Kidney (tissue), 13 donors: ENCODE measurements at regions not wholly inside any gene's neighbourhood (a gene's known extent, or its start where the extent isn't known, plus 50 kb on each side); places are given as distances from the start of the nearest gene placed in this dataset.

ENCODE experiments used
- DNase-seq, 5 donors: peaks; one replicate each; pipeline ENCODE4 v3.0.0-alpha.2; 2013 to 2020
- FAIRE-seq: peaks from 2 replicates; lab custom pipeline; 2012; peaks lifted over from hg19 to GRCh38; lab: Jason Lieb, UNC
- H3K27ac ChIP-seq, 2 donors: one replicate each; pipeline ENCODE4 v1.7.0; 2013; ENCODE audit warnings: low read depth in 2 of 2, low read length in 2 of 2, inconsistent platforms in 1 of 2
- H3K27me3 ChIP-seq: one replicate; pipeline ENCODE4 v1.7.1; 2013; ENCODE audit warnings: low read length, inconsistent platforms; ENCODE audit not compliant: control insufficient read depth, insufficient read depth
- H3K36me3 ChIP-seq, 3 donors: one replicate each; pipeline versions ENCODE4 v1.7.0 to v1.7.1; 2013; ENCODE audit warnings: low read length in 3 of 3, control low read depth in 1 of 3, inconsistent platforms in 1 of 3; ENCODE audit not compliant: insufficient read depth in 3 of 3, control insufficient read depth in 2 of 3
- H3K4me1 ChIP-seq, 3 donors: one replicate each; pipeline versions ENCODE4 v1.7.0 to v1.7.1; 2013; ENCODE audit warnings: low read length in 3 of 3, inconsistent platforms in 1 of 3, low read depth in 1 of 3; ENCODE audit not compliant: control insufficient read depth in 2 of 3, insufficient read depth in 2 of 3
- H3K4me3 ChIP-seq, 3 donors: one replicate each; pipeline versions ENCODE4 v1.7.0 to v1.8.1; 2013; ENCODE audit warnings: low read length in 3 of 3, control low read depth in 1 of 3, inconsistent platforms in 1 of 3
- H3K9ac ChIP-seq, 3 donors: one replicate each; pipeline versions ENCODE4 v1.7.0 to v1.7.1; 2013; ENCODE audit warnings: low read length in 3 of 3, control low read depth in 1 of 3, inconsistent platforms in 1 of 3
- H3K9me3 ChIP-seq, 3 donors: one replicate each; pipeline versions ENCODE4 v1.7.0 to v1.7.1; 2013; ENCODE audit warnings: low read length in 3 of 3, control low read depth in 1 of 3, inconsistent platforms in 1 of 3; ENCODE audit not compliant: control insufficient read depth in 2 of 3, insufficient read depth in 1 of 3
- intact Hi-C: fragments of 100-400 bp; cut with DNase I; formaldehyde crosslinking; loops from one replicate; pipeline ENCODE4 v1.11.1; 2022
- TF ChIP-seq, protein P1 (sequence below): IDR thresholded peaks from 3 replicates; pipeline ENCODE4 v1.5.1; 2012; ENCODE audit warnings: mild to moderate bottlenecking, moderate library complexity, borderline replicate concordance; ENCODE audit not compliant: insufficient read depth; ENCODE audit errors: extremely low read depth
- donor health status: control.
- donor health status: control.
- donor health status: control.
- donor health status: control.
- donor health status: control.
- donor health status: DM: yes; HTN: yes; CAD: no.
- donor health status: Normal renal cell carcinoma (clear cell type).

- Histone ChIP-seq H3K27ac (no peak overlapping the region), H3K4me3 (no peak overlapping the region), H3K36me3 (no peaks in the 10 kb centered on the region), H3K27me3 (no peaks in the 10 kb centered on the region), H3K4me1 (no peaks in the 10 kb centered on the region), H3K9me3 (no peaks in the 10 kb centered on the region), H3K9ac (no peak overlapping the region)
- intact Hi-C loops: no loop called here
- FAIRE-seq (no peak), DNase-seq (no peak)
- TF ChIP-seq, protein P1, sequence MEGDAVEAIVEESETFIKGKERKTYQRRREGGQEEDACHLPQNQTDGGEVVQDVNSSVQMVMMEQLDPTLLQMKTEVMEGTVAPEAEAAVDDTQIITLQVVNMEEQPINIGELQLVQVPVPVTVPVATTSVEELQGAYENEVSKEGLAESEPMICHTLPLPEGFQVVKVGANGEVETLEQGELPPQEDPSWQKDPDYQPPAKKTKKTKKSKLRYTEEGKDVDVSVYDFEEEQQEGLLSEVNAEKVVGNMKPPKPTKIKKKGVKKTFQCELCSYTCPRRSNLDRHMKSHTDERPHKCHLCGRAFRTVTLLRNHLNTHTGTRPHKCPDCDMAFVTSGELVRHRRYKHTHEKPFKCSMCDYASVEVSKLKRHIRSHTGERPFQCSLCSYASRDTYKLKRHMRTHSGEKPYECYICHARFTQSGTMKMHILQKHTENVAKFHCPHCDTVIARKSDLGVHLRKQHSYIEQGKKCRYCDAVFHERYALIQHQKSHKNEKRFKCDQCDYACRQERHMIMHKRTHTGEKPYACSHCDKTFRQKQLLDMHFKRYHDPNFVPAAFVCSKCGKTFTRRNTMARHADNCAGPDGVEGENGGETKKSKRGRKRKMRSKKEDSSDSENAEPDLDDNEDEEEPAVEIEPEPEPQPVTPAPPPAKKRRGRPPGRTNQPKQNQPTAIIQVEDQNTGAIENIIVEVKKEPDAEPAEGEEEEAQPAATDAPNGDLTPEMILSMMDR: no peak
These were observed 163.8 kb upstream of the FBXL4 start for GRCh38 chr6:99111590-99111989.

GRCh38 chr6:99110029-99110428 is 162.3 kb upstream of the FBXL4 start:
- no peak overlapping the region for H3K27ac ChIP-seq
- FAIRE-seq (no peak), DNase-seq (peak in 2 of 5 donors; percentile 21 to 24)
- H3K4me3 ChIP-seq: no peak overlapping the region
- H3K9ac ChIP-seq: no peak overlapping the region
- H3K4me1 ChIP-seq: no peaks in the 10 kb centered on the region
- no peaks in the 10 kb centered on the region for H3K9me3 ChIP-seq
- no peaks in the 10 kb centered on the region for H3K27me3 ChIP-seq
- TF ChIP-seq, protein P1: no peak
- H3K36me3 ChIP-seq: no peaks in the 10 kb centered on the region
- intact Hi-C loops: no loop called here

GRCh38 chr6:99104218-99104617 is 156.5 kb upstream of the FBXL4 start:
- Histone ChIP-seq H3K4me1 (no peaks in the 10 kb centered on the region), H3K4me3 (no peak overlapping the region), H3K27me3 (no peaks in the 10 kb centered on the region), H3K27ac (no peak overlapping the region), H3K9ac (no peak overlapping the region), H3K9me3 (no peaks in the 10 kb centered on the region), H3K36me3 (no peaks in the 10 kb centered on the region)
- no peak for FAIRE-seq
- DNase-seq: no peak
- intact Hi-C loops: no loop called here
- TF ChIP-seq, protein P1: no peak

- no peak for DNase-seq
- TF ChIP-seq, protein P1: no peak
- no peaks in the 10 kb centered on the region for H3K4me1 ChIP-seq
These were observed 151.5 kb upstream of the FBXL4 start for GRCh38 chr6:99099243-99099642.

More at GRCh38 chr6:99099243-99099642, 151.5 kb upstream of the FBXL4 start:
- no peaks in the 10 kb centered on the region for H3K27me3 ChIP-seq
- no peaks in the 10 kb centered on the region for H3K9me3 ChIP-seq
- intact Hi-C loops: no loop called here
- no peak overlapping the region for H3K9ac ChIP-seq
- H3K4me3 ChIP-seq: no peak overlapping the region
- H3K27ac ChIP-seq: no peak overlapping the region
- no peaks in the 10 kb centered on the region for H3K36me3 ChIP-seq
- no peak for FAIRE-seq
